NT2/D1 (cell line): ENCODE measurements at regions not wholly inside any gene's neighbourhood (a gene's known extent, or its start where the extent isn't known, plus 50 kb on each side); places are given as distances from the start of the nearest gene placed in this dataset.

Experiments used
- DNase-seq: peaks from one replicate; pipeline ENCODE4 v3.0.0-alpha.2; 2011; ENCODE audit warnings: low read depth, low spot score
- H3K27me3 ChIP-seq: 2 replicates; pipeline ENCODE4 v1.6.0; 2011; ENCODE audit warnings: mild to moderate bottlenecking; ENCODE audit not compliant: insufficient read length, insufficient read depth
- H3K36me3 ChIP-seq: 2 replicates; pipeline ENCODE4 v1.6.1; 2011; ENCODE audit warnings: mild to moderate bottlenecking, low read length, mixed read lengths; ENCODE audit not compliant: insufficient read depth, insufficient read length
- H3K4me1 ChIP-seq: 2 replicates; pipeline ENCODE4 v1.5.1; 2011; ENCODE audit not compliant: insufficient read depth, insufficient read length
- H3K4me3 ChIP-seq: 2 replicates; pipeline ENCODE4 v1.5.1; 2011; ENCODE audit warnings: low read depth; ENCODE audit not compliant: insufficient read length
- H3K9ac ChIP-seq: 2 replicates; pipeline ENCODE4 v1.6.0; 2011; ENCODE audit warnings: low read depth; ENCODE audit not compliant: insufficient read length
- H3K9me3 ChIP-seq: 2 replicates; pipeline ENCODE4 v1.5.1; 2011; ENCODE audit warnings: mild to moderate bottlenecking, low read length; ENCODE audit not compliant: insufficient read depth
- SUZ12 ChIP-seq: IDR thresholded peaks from 2 replicates; pipeline ENCODE4 v1.6.1; 2011; ENCODE audit not compliant: insufficient read length, insufficient read depth; ENCODE audit errors: extremely low read depth
- YY1 ChIP-seq: IDR thresholded peaks from 2 replicates; pipeline ENCODE4 v1.6.1; 2011; ENCODE audit not compliant: insufficient read length, insufficient read depth
- ZNF274 ChIP-seq: IDR thresholded peaks from 2 replicates; pipeline ENCODE4 v1.6.1; 2011; ENCODE audit warnings: mild to moderate bottlenecking, low read depth, low read length

GRCh38 chr6:166036316-166037095 is 131.1 kb downstream of the TBXT start:
- no peak overlapping the region for H3K9ac ChIP-seq
- H3K4me1 ChIP-seq, result peaks cover 2% of the 10 kb centered on the region
- H3K36me3 ChIP-seq, result no peaks in the 10 kb centered on the region
- TF ChIP-seq ZNF274 (no peak), YY1 (no peak), SUZ12 (no peak)
- no peaks in the 10 kb centered on the region for H3K9me3 ChIP-seq
- no peak overlapping the region for H3K4me3 ChIP-seq
- H3K27me3 ChIP-seq, result no peaks in the 10 kb centered on the region
- no peak for DNase-seq

- Histone ChIP-seq H3K4me1 (peaks cover 2% of the 10 kb centered on the region), H3K27me3 (no peaks in the 10 kb centered on the region), H3K9me3 (no peaks in the 10 kb centered on the region), H3K4me3 (no peak overlapping the region), H3K36me3 (no peaks in the 10 kb centered on the region), H3K9ac (no peak overlapping the region)
- DNase-seq, result no peak
- TF ChIP-seq YY1, result no peak
- no peak for TF ChIP-seq SUZ12
- TF ChIP-seq ZNF274, result no peak
Measured at GRCh38 chr6:166032366-166033200, 135.1 kb downstream of the TBXT start.

- no peaks in the 10 kb centered on the region for H3K27me3 ChIP-seq
- no peak for DNase-seq
- H3K4me3 ChIP-seq, result no peak overlapping the region
- H3K9me3 ChIP-seq, result no peaks in the 10 kb centered on the region
- H3K4me1 ChIP-seq, result peaks cover 2% of the 10 kb centered on the region
- no peak overlapping the region for H3K9ac ChIP-seq
- no peaks in the 10 kb centered on the region for H3K36me3 ChIP-seq
- TF ChIP-seq YY1, result no peak
- TF ChIP-seq SUZ12, result no peak
- TF ChIP-seq ZNF274, result no peak
Measured at GRCh38 chr6:166031275-166031674, 136.4 kb downstream of the TBXT start.

GRCh38 chr6:166029506-166029905 is 138.1 kb downstream of the TBXT start:
- H3K4me1 ChIP-seq, result peaks cover 2% of the 10 kb centered on the region
- no peak overlapping the region for H3K4me3 ChIP-seq
- no peaks in the 10 kb centered on the region for H3K9me3 ChIP-seq
- H3K27me3 ChIP-seq, result no peaks in the 10 kb centered on the region
- TF ChIP-seq ZNF274, result no peak
- no peak for TF ChIP-seq YY1
- TF ChIP-seq SUZ12, result no peak
- H3K36me3 ChIP-seq, result no peaks in the 10 kb centered on the region
- no peak for DNase-seq
- H3K9ac ChIP-seq, result no peak overlapping the region

GRCh38 chr6:166027761-166028160 is 139.9 kb downstream of the TBXT start:
- no peak overlapping the region for H3K4me3 ChIP-seq
- H3K9me3 ChIP-seq, result no peaks in the 10 kb centered on the region
- DNase-seq, result no peak
- no peaks in the 10 kb centered on the region for H3K36me3 ChIP-seq
- TF ChIP-seq ZNF274 (no peak), SUZ12 (no peak), YY1 (no peak)
- H3K9ac ChIP-seq, result no peak overlapping the region
- H3K27me3 ChIP-seq, result no peaks in the 10 kb centered on the region
- peaks cover under 1% of the 10 kb centered on the region for H3K4me1 ChIP-seq

GRCh38 chr6:166026586-166027126 is 141.0 kb downstream of the TBXT start:
- TF ChIP-seq YY1 (no peak), ZNF274 (no peak), SUZ12 (no peak)
- no peaks in the 10 kb centered on the region for H3K4me1 ChIP-seq
- H3K9ac ChIP-seq, result no peak overlapping the region
- no peaks in the 10 kb centered on the region for H3K9me3 ChIP-seq
- no peaks in the 10 kb centered on the region for H3K36me3 ChIP-seq
- H3K27me3 ChIP-seq, result no peaks in the 10 kb centered on the region
- DNase-seq, result no peak
- no peak overlapping the region for H3K4me3 ChIP-seq

GRCh38 chr6:166025149-166025898 is 142.3 kb downstream of the TBXT start:
- H3K9me3 ChIP-seq, result no peaks in the 10 kb centered on the region
- H3K4me1 ChIP-seq, result no peaks in the 10 kb centered on the region
- TF ChIP-seq YY1, result no peak
- TF ChIP-seq SUZ12, result no peak
- TF ChIP-seq ZNF274, result no peak
- no peak overlapping the region for H3K4me3 ChIP-seq
- DNase-seq, result no peak
- H3K36me3 ChIP-seq, result no peaks in the 10 kb centered on the region
- H3K27me3 ChIP-seq, result no peaks in the 10 kb centered on the region
- no peak overlapping the region for H3K9ac ChIP-seq
